HCT116 (cell line): ENCODE measurements at regions not wholly inside any gene's neighbourhood (a gene's known extent, or its start where the extent isn't known, plus 50 kb on each side); places are given as distances from the start of the nearest gene placed in this dataset.
"Not testable (repeated sequence)": the region's sequence is repeated elsewhere in the genome, so short reads cannot be mapped to it uniquely, and the experiment has no call there.

Source experiments
- ATAC-seq: fragments of 200-7000 bp; cut with Tn5 transposase; 2 replicates; pipeline ENCODE4 v1.9.1; 2020; ENCODE audit warnings: mild to moderate bottlenecking, moderate library complexity
- BruUV-seq: library from RNA; stranded (reverse); fragments of 400-500 nt; replicated peaks from 2 replicates; lab custom pipeline; 2021; lab: Mats Ljungman, UMichigan
- CTCF ChIA-PET: fragments of 300-600 bp; sonication (Branson Sonifier 250); formaldehyde crosslinking; loops from one replicate; lab custom pipeline; 2021; ENCODE audit warnings: antibody characterized with exemption; lab: Charles Lee
- POLR2A ChIA-PET: fragments of 300-600, 350-600 bp; sonication (Branson Sonifier 250); formaldehyde crosslinking; loops from one replicate; lab custom pipeline; 2021; ENCODE audit warnings: antibody characterized with exemption; lab: Charles Lee
- RAD21 ChIA-PET, 2 experiments: fragments of 300-600 bp; sonication (Branson Sonifier 250); formaldehyde crosslinking; loops; one replicate each; lab custom pipeline; 2023; ENCODE audit warnings: low total read pairs in 2 of 2; ENCODE audit not compliant: uncharacterized antibody in 2 of 2, unreplicated experiment in 2 of 2, low non-redundant PET in 1 of 2; lab: Charles Lee
- DNase-seq: peaks from one replicate; pipeline ENCODE4 v3.0.0-alpha.2; 2010; ENCODE audit warnings: low read depth, low spot score
- H2AFZ ChIP-seq: fragments of 200-600 bp; shearing (Covaris generic), sonication (generic); 2 replicates; pipeline ENCODE4 v1.6.1; 2017; ENCODE audit warnings: low read depth, mixed run types, mixed read lengths, antibody characterized with exemption, low read length; ENCODE audit not compliant: poor library complexity, severe bottlenecking
- H3K27ac ChIP-seq: 2 replicates; pipeline ENCODE4 v1.5.1; 2012; ENCODE audit warnings: low read depth, low read length
- H3K27me3 ChIP-seq: fragments of 200-600 bp; sonication (generic); 2 replicates; pipeline ENCODE4 v1.6.1; 2016; ENCODE audit warnings: mixed run types, low read length, mixed read lengths; ENCODE audit not compliant: insufficient read depth
- H3K36me3 ChIP-seq, 2 experiments: fragments of 200-500 bp in 1 of 2; fragments of 200-600 bp in 1 of 2; sonication (Bioruptor generic) in 1 of 2; sonication (generic) in 1 of 2; 2 replicates each; pipeline versions ENCODE4 v1.5.1 to v1.6.1; 2014 to 2016; ENCODE audit warnings: low read length in 2 of 2, inconsistent platforms in 1 of 2, mixed read lengths in 1 of 2, mixed run types in 1 of 2; ENCODE audit not compliant: insufficient read depth in 2 of 2, control insufficient read depth in 1 of 2
- H3K4me1 ChIP-seq, 2 experiments: fragments of 200-600 bp in 1 of 2; sonication (generic) in 1 of 2; 2 replicates each; pipeline versions ENCODE4 v1.5.1 to v1.6.1; 2012 to 2017; ENCODE audit warnings: low read length in 2 of 2, inconsistent platforms in 1 of 2, mild to moderate bottlenecking in 1 of 2, mixed read lengths in 1 of 2, mixed run types in 1 of 2, moderate library complexity in 1 of 2; ENCODE audit not compliant: insufficient read depth in 2 of 2, control insufficient read depth in 1 of 2
- H3K4me2 ChIP-seq: fragments of 200-600 bp; sonication (generic); 2 replicates; pipeline ENCODE4 v1.6.1; 2017; ENCODE audit warnings: mixed run types, low read length, mixed read lengths
- H3K4me3 ChIP-seq, 2 experiments: fragments of 200-600 bp in 1 of 2; sonication (generic) in 1 of 2; replicated peaks in 1 of 2; 2 replicates each; pipeline ENCODE4 v1.5.1; 2011 to 2016; ENCODE audit warnings: low read length in 2 of 2, control low read depth in 1 of 2, low read depth in 1 of 2, mild to moderate bottlenecking in 1 of 2, mixed read lengths in 1 of 2, mixed run types in 1 of 2
- H3K79me2 ChIP-seq: fragments of 200-600 bp; sonication (generic); 2 replicates; pipeline ENCODE4 v1.6.1; 2017; ENCODE audit warnings: mild to moderate bottlenecking, mixed run types, low read length, moderate library complexity, mixed read lengths; ENCODE audit not compliant: insufficient read depth
- H3K9ac ChIP-seq: fragments of 200-600 bp; sonication (generic); 2 replicates; pipeline ENCODE4 v1.6.1; 2016; ENCODE audit warnings: low read length, mixed read lengths
- H3K9me2 ChIP-seq: fragments of 200-600 bp; sonication (generic), shearing (Covaris generic); 2 replicates; pipeline ENCODE4 v1.6.1; 2017; ENCODE audit warnings: mixed run types, mild to moderate bottlenecking, moderate library complexity; ENCODE audit not compliant: insufficient read depth
- H3K9me3 ChIP-seq, 2 experiments: fragments of 200-500 bp in 1 of 2; fragments of 200-600 bp in 1 of 2; sonication (Bioruptor generic) in 1 of 2; sonication (generic) in 1 of 2; 2 replicates each; pipeline ENCODE4 v1.6.1; 2014 to 2017; ENCODE audit warnings: low read length in 2 of 2, mixed read lengths in 2 of 2, inconsistent platforms in 1 of 2, low read depth in 1 of 2, mild to moderate bottlenecking in 1 of 2, mixed run types in 1 of 2, moderate library complexity in 1 of 2; ENCODE audit not compliant: control insufficient read depth in 1 of 2, insufficient read depth in 1 of 2
- H4K20me1 ChIP-seq: fragments of 200-600 bp; sonication (generic), shearing (Covaris generic); 2 replicates; pipeline ENCODE4 v1.6.1; 2017; ENCODE audit warnings: mixed run types, mild to moderate bottlenecking, moderate library complexity; ENCODE audit not compliant: insufficient read depth
- ELF1 ChIP-seq: IDR thresholded peaks from 2 replicates; pipeline ENCODE4 v1.6.1; 2012; ENCODE audit warnings: low read depth, borderline replicate concordance
- FOSL1 ChIP-seq: IDR thresholded peaks from 2 replicates; pipeline ENCODE4 v1.6.1; 2012; ENCODE audit warnings: low read depth
- JUND ChIP-seq: IDR thresholded peaks from 2 replicates; pipeline ENCODE4 v1.6.1; 2012
- MAX ChIP-seq: IDR thresholded peaks from 2 replicates; pipeline ENCODE4 v1.6.1; 2012
- POLR2AphosphoS5 ChIP-seq: IDR thresholded peaks from 2 replicates; pipeline ENCODE4 v1.6.1; 2011; ENCODE audit warnings: mild to moderate bottlenecking, low read depth, low read length, moderate library complexity
- REST ChIP-seq: IDR thresholded peaks from 2 replicates; pipeline ENCODE4 v1.6.1; 2012; ENCODE audit warnings: low read depth
- SP1 ChIP-seq: IDR thresholded peaks from 2 replicates; pipeline ENCODE4 v1.6.1; 2012; ENCODE audit warnings: low read depth
- TCF7L2 ChIP-seq: IDR thresholded peaks from 2 replicates; pipeline ENCODE4 v1.7.0; 2011; ENCODE audit warnings: borderline replicate concordance, inconsistent platforms; ENCODE audit not compliant: insufficient read depth, insufficient read length; ENCODE audit errors: extremely low read depth
- YY1 ChIP-seq: IDR thresholded peaks from 2 replicates; pipeline ENCODE4 v1.6.1; 2011; ENCODE audit warnings: low read length, low read depth, moderate library complexity, mild to moderate bottlenecking; ENCODE audit not compliant: insufficient replicate concordance; ENCODE audit errors: extremely low read depth
- intact Hi-C: fragments of 100-400 bp; cut with micrococcal nuclease; formaldehyde crosslinking; loops from 2 replicates; pipeline ENCODE4 v1.10.0; 2022

GRCh38 chr17:62140376-62140775 lies 75.3 kb upstream of the MED13 start:
- intact Hi-C loops, result no loop called here
- H3K27ac ChIP-seq, result no peak overlapping the region
- CTCF ChIA-PET, result no interaction called here
- no peak overlapping the region for H3K4me3 ChIP-seq
- H4K20me1 ChIP-seq, result no peaks in the 10 kb centered on the region
- no peaks in the 10 kb centered on the region for H3K79me2 ChIP-seq
- POLR2A ChIA-PET, result no interaction called here
- H2AFZ ChIP-seq, result no peak overlapping the region
- ATAC-seq (no peak), DNase-seq (no peak)
- H3K36me3 ChIP-seq, result no peaks in the 10 kb centered on the region
- TF ChIP-seq MAX, result no peak
- no peak for TF ChIP-seq SP1
- TF ChIP-seq REST, result no peak
- no peak for TF ChIP-seq ELF1
- no peak for TF ChIP-seq POLR2AphosphoS5
- no peak for TF ChIP-seq JUND
- no peak for TF ChIP-seq YY1
- no peak for TF ChIP-seq FOSL1
- TF ChIP-seq TCF7L2, result no peak
- no peaks in the 10 kb centered on the region for H3K9me2 ChIP-seq
- H3K9ac ChIP-seq, result no peak overlapping the region
- BruUV-seq, result no TSS peak
- H3K9me3 ChIP-seq, result no peaks in the 10 kb centered on the region
- no peaks in the 10 kb centered on the region for H3K27me3 ChIP-seq
- RAD21 ChIA-PET, result no interaction called here
- peaks cover 0 to 8% of the 10 kb centered on the region in 2 experiments; a peak in 2 of 4 replicates for H3K4me1 ChIP-seq
- H3K4me2 ChIP-seq, result no peak overlapping the region

GRCh38 chr17:62139690-62140354 lies 74.7 kb upstream of the MED13 start:
- H4K20me1 ChIP-seq, H3K9ac ChIP-seq, BruUV-seq, H3K4me1 ChIP-seq, H3K36me3 ChIP-seq, H3K4me2 ChIP-seq, H2AFZ ChIP-seq, H3K27me3 ChIP-seq, H3K79me2 ChIP-seq, H3K4me3 ChIP-seq, POLR2A ChIA-PET, ATAC-seq, H3K27ac ChIP-seq, RAD21 ChIA-PET, intact Hi-C loops, H3K9me3 ChIP-seq, DNase-seq, H3K9me2 ChIP-seq: not testable (repeated sequence)
- CTCF ChIA-PET, result interaction anchor here (0.6 kb wide), 1 partner anchor 23 kb away, joined by 3 read pairs; no protein-coding TSS in a partner anchor
